ENCODE measurements at regions not wholly inside any gene's neighbourhood (a gene's known extent, or its start where the extent isn't known, plus 50 kb on each side); places are given as distances from the start of the nearest gene placed in this dataset.

GRCh38 chr1:82073071-82073470 lies 272.3 kb downstream of the ADGRL2 start:
- no peak overlapping the region for H3K27ac ChIP-seq (ENCODE audit: low read depth, low read length, poor library complexity, severe bottlenecking)
- H2AFZ ChIP-seq (ENCODE audit: low read length): no peak overlapping the region
- no peaks in the 10 kb centered on the region for H3K27me3 ChIP-seq (ENCODE audit: insufficient read depth, low read length)
- no peaks in the 10 kb centered on the region for H4K20me1 ChIP-seq (ENCODE audit: insufficient read depth, low read length)
- H3K79me2 ChIP-seq (ENCODE audit: insufficient read depth, low read length): no peaks in the 10 kb centered on the region
- H3K4me1 ChIP-seq (ENCODE audit: insufficient read depth, low read length, severe bottlenecking): no peaks in the 10 kb centered on the region
- TF ChIP-seq, protein P1, sequence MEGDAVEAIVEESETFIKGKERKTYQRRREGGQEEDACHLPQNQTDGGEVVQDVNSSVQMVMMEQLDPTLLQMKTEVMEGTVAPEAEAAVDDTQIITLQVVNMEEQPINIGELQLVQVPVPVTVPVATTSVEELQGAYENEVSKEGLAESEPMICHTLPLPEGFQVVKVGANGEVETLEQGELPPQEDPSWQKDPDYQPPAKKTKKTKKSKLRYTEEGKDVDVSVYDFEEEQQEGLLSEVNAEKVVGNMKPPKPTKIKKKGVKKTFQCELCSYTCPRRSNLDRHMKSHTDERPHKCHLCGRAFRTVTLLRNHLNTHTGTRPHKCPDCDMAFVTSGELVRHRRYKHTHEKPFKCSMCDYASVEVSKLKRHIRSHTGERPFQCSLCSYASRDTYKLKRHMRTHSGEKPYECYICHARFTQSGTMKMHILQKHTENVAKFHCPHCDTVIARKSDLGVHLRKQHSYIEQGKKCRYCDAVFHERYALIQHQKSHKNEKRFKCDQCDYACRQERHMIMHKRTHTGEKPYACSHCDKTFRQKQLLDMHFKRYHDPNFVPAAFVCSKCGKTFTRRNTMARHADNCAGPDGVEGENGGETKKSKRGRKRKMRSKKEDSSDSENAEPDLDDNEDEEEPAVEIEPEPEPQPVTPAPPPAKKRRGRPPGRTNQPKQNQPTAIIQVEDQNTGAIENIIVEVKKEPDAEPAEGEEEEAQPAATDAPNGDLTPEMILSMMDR (IDR thresholded peaks at IDR 0.05; ENCODE audit: low read length): no peak
- no peak for TF ChIP-seq EZH2 (IDR thresholded peaks at IDR 0.05; ENCODE audit: borderline replicate concordance, low read length)
- no peaks in the 10 kb centered on the region for H3K36me3 ChIP-seq (ENCODE audit: insufficient read depth, low read length)
- H3K9me3 ChIP-seq (ENCODE audit: low read length): no peaks in the 10 kb centered on the region
- H3F3A ChIP-seq (ENCODE audit: insufficient read depth, low read length): no peaks in the 10 kb centered on the region
- no peaks in the 10 kb centered on the region for H3K9me2 ChIP-seq (ENCODE audit: low read depth, low read length)
- no peak overlapping the region for H3K4me3 ChIP-seq (ENCODE audit: low read depth, low read length, poor library complexity, severe bottlenecking)
- no peak overlapping the region for H3K9ac ChIP-seq (ENCODE audit: low read length)
- H3K4me2 ChIP-seq (ENCODE audit: low read length): no peak overlapping the region

DNA sequence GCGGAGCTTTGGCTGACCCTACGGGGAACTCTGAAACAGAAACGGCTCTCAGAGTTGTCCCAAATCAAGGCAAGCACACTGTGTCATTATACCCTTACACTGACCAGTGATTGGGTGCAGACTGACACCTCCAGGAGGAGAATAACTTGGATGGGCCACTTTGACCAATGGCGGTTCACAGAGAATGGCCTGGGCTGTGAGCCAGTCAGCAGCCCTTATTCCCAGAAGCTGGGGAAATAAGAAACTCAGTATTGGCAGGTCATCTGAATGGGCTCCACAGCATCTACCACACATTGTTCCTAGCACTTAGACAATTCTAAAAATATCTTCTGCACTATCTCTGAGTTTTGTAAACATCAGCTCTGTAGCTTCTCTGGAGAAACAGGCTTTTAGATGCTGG lies 265.2 kb downstream of the ADGRL2 start:
- H3K4me1 ChIP-seq (ENCODE audit: insufficient read depth, low read length, severe bottlenecking): no peaks in the 10 kb centered on the region
- no peaks in the 10 kb centered on the region for H3K9me2 ChIP-seq (ENCODE audit: low read depth, low read length)
- H3K4me3 ChIP-seq (ENCODE audit: low read depth, low read length, poor library complexity, severe bottlenecking): no peak overlapping the region
- H3K36me3 ChIP-seq (ENCODE audit: insufficient read depth, low read length): no peaks in the 10 kb centered on the region
- no peaks in the 10 kb centered on the region for H4K20me1 ChIP-seq (ENCODE audit: insufficient read depth, low read length)
- no peak overlapping the region for H3K27ac ChIP-seq (ENCODE audit: low read depth, low read length, poor library complexity, severe bottlenecking)
- H3F3A ChIP-seq (ENCODE audit: insufficient read depth, low read length): no peaks in the 10 kb centered on the region
- H3K9me3 ChIP-seq (ENCODE audit: low read length): no peaks in the 10 kb centered on the region
- H3K4me2 ChIP-seq (ENCODE audit: low read length): no peak overlapping the region
- no peak overlapping the region for H2AFZ ChIP-seq (ENCODE audit: low read length)
- no peaks in the 10 kb centered on the region for H3K79me2 ChIP-seq (ENCODE audit: insufficient read depth, low read length)
- TF ChIP-seq, protein P1 (IDR thresholded peaks at IDR 0.05; ENCODE audit: low read length): no peak
- H3K9ac ChIP-seq (ENCODE audit: low read length): no peak overlapping the region
- no peaks in the 10 kb centered on the region for H3K27me3 ChIP-seq (ENCODE audit: insufficient read depth, low read length)

- H3K9me3 ChIP-seq (ENCODE audit: low read length): no peaks in the 10 kb centered on the region
- TF ChIP-seq EZH2 (IDR thresholded peaks at IDR 0.05; ENCODE audit: borderline replicate concordance, low read length): no peak
- TF ChIP-seq, protein P1 (IDR thresholded peaks at IDR 0.05; ENCODE audit: low read length): no peak
- no peaks in the 10 kb centered on the region for H4K20me1 ChIP-seq (ENCODE audit: insufficient read depth, low read length)
- no peak overlapping the region for H3K9ac ChIP-seq (ENCODE audit: low read length)
- no peaks in the 10 kb centered on the region for H3K27me3 ChIP-seq (ENCODE audit: insufficient read depth, low read length)
- H3K79me2 ChIP-seq (ENCODE audit: insufficient read depth, low read length): no peaks in the 10 kb centered on the region
- no peak overlapping the region for H2AFZ ChIP-seq (ENCODE audit: low read length)
- no peaks in the 10 kb centered on the region for H3F3A ChIP-seq (ENCODE audit: insufficient read depth, low read length)
- no peak overlapping the region for H3K4me2 ChIP-seq (ENCODE audit: low read length)
- no peaks in the 10 kb centered on the region for H3K4me1 ChIP-seq (ENCODE audit: insufficient read depth, low read length, severe bottlenecking)
- no peaks in the 10 kb centered on the region for H3K9me2 ChIP-seq (ENCODE audit: low read depth, low read length)
- no peak overlapping the region for H3K4me3 ChIP-seq (ENCODE audit: low read depth, low read length, poor library complexity, severe bottlenecking)
- no peaks in the 10 kb centered on the region for H3K36me3 ChIP-seq (ENCODE audit: insufficient read depth, low read length)
- H3K27ac ChIP-seq (ENCODE audit: low read depth, low read length, poor library complexity, severe bottlenecking): no peak overlapping the region
Measured at GRCh38 chr1:82064691-82065090, 264.0 kb downstream of the ADGRL2 start.
